Suprapubic skin (tissue), 4 donors: ENCODE measurements at regions not wholly inside any gene's neighbourhood (a gene's known extent, or its start where the extent isn't known, plus 50 kb on each side); places are given as distances from the start of the nearest gene placed in this dataset.

Source experiments
- DNase-seq, 2 donors: peaks; one replicate each; pipeline ENCODE4 v3.0.0-alpha.2; 2019; ENCODE audit warnings: low spot score in 2 of 2
- H3K27ac ChIP-seq: fragments of 200-600 bp; sonication (generic); one replicate; pipeline ENCODE4 v1.5.1; 2019
- H3K27me3 ChIP-seq: fragments of 200-600 bp; sonication (generic); one replicate; pipeline ENCODE4 v1.5.1; 2019
- H3K36me3 ChIP-seq: fragments of 200-600 bp; sonication (generic); one replicate; pipeline ENCODE4 v1.5.1; 2019
- H3K4me1 ChIP-seq: fragments of 200-600 bp; sonication (generic); one replicate; pipeline ENCODE4 v1.5.1; 2019
- H3K4me3 ChIP-seq: fragments of 200-600 bp; sonication (generic); one replicate; pipeline ENCODE4 v1.5.1; 2019; ENCODE audit warnings: mild to moderate bottlenecking
- H3K9me3 ChIP-seq: fragments of 200-600 bp; sonication (generic); one replicate; pipeline ENCODE4 v1.5.1; 2019
- EP300 ChIP-seq: sonication (generic); formaldehyde crosslinking; IDR thresholded peaks from one replicate; pipeline ENCODE4 v1.6.1; 2017; ENCODE audit warnings: antibody characterized with exemption
- POLR2A ChIP-seq, 2 donors: fragments of 450-650 bp; IDR thresholded peaks; one replicate each; pipeline ENCODE4 v1.6.1; 2017; ENCODE audit warnings: antibody characterized with exemption in 2 of 2, mild to moderate bottlenecking in 2 of 2, moderate library complexity in 2 of 2
- POLR2AphosphoS5 ChIP-seq, 3 donors: sonication (generic); formaldehyde crosslinking; IDR thresholded peaks; one replicate each; pipeline ENCODE4 v1.6.1; 2017; ENCODE audit warnings: antibody characterized with exemption in 3 of 3
- WGBS: methylation state at CpG from one replicate; pipeline ENCODE4 v1.1.5; 2018; 5-methylcytosine and 5-hydroxymethylcytosine counted together
- TF ChIP-seq, protein P1 (sequence below), 2 donors: fragments of 200-600 bp in 1 of 2; fragments of 450-650 bp in 1 of 2; sonication (generic) in 1 of 2; IDR thresholded peaks; one replicate each; pipeline ENCODE4 v1.5.1; 2016 to 2019; ENCODE audit warnings: antibody characterized with exemption in 2 of 2, mild to moderate bottlenecking in 1 of 2, moderate library complexity in 1 of 2

- no peak overlapping the region for H3K4me3 ChIP-seq
- 92% methylated on average over 5 of the region's 6 CpGs for WGBS
- no peak for DNase-seq
- no peaks in the 10 kb centered on the region for H3K27me3 ChIP-seq
- H3K27ac ChIP-seq = no peak overlapping the region
- no peaks in the 10 kb centered on the region for H3K36me3 ChIP-seq
- H3K9me3 ChIP-seq = peaks cover 16% of the 10 kb centered on the region
- no peaks in the 10 kb centered on the region for H3K4me1 ChIP-seq
- TF ChIP-seq POLR2A (IDR thresholded peaks at IDR 0.05) (no peak), EP300 (no peak), POLR2AphosphoS5 (IDR thresholded peaks at IDR 0.05) (no peak)
- TF ChIP-seq, protein P1, sequence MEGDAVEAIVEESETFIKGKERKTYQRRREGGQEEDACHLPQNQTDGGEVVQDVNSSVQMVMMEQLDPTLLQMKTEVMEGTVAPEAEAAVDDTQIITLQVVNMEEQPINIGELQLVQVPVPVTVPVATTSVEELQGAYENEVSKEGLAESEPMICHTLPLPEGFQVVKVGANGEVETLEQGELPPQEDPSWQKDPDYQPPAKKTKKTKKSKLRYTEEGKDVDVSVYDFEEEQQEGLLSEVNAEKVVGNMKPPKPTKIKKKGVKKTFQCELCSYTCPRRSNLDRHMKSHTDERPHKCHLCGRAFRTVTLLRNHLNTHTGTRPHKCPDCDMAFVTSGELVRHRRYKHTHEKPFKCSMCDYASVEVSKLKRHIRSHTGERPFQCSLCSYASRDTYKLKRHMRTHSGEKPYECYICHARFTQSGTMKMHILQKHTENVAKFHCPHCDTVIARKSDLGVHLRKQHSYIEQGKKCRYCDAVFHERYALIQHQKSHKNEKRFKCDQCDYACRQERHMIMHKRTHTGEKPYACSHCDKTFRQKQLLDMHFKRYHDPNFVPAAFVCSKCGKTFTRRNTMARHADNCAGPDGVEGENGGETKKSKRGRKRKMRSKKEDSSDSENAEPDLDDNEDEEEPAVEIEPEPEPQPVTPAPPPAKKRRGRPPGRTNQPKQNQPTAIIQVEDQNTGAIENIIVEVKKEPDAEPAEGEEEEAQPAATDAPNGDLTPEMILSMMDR (IDR thresholded peaks at IDR 0.05) = no peak
These were observed 237.8 kb upstream of the TLE4 start for GRCh38 chr9:79334001-79334400.

GRCh38 chr9:79334711-79335110 is 237.1 kb upstream of the TLE4 start:
- Histone ChIP-seq H3K4me3 (no peak overlapping the region), H3K27me3 (no peaks in the 10 kb centered on the region), H3K27ac (no peak overlapping the region), H3K9me3 (peaks cover 16% of the 10 kb centered on the region), H3K36me3 (no peaks in the 10 kb centered on the region), H3K4me1 (no peaks in the 10 kb centered on the region)
- DNase-seq = no peak
- TF ChIP-seq EP300 (no peak), POLR2AphosphoS5 (IDR thresholded peaks at IDR 0.05) (no peak), POLR2A (IDR thresholded peaks at IDR 0.05) (no peak)
- TF ChIP-seq, protein P1 (IDR thresholded peaks at IDR 0.05) = no peak
- WGBS = 60% methylated on average over 1 of the region's 1 CpG

DNA sequence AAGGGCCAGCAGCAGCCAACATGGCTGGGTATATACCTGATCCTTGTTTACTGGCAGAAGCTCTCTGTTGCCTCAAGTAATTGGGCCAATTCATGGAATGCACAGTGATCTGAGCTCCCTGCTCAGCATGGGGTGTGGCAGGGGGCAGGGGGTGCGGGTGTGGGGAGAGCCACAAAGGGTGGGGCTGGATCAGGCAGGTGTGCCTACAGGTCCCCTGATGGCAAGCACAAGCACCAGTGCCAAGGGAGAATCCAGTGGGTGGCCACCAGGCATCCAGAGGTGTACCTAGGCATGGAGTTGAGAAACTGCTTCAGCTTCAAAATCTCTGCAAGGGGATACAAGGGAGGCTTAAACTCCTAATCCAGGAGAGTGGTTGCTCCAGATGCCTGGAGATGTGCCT is 235.8 kb upstream of the TLE4 start:
- no CpG with 5 or more reads among the region's 1 CpG for WGBS
- no peak for DNase-seq
- TF ChIP-seq EP300 = no peak
- TF ChIP-seq POLR2A (IDR thresholded peaks at IDR 0.05) = no peak
- TF ChIP-seq POLR2AphosphoS5 (IDR thresholded peaks at IDR 0.05) = no peak
- TF ChIP-seq, protein P1 (IDR thresholded peaks at IDR 0.05) = no peak
- Histone ChIP-seq H3K9me3 (peaks cover 16% of the 10 kb centered on the region), H3K4me3 (no peak overlapping the region), H3K27me3 (no peaks in the 10 kb centered on the region), H3K4me1 (no peaks in the 10 kb centered on the region), H3K27ac (no peak overlapping the region), H3K36me3 (no peaks in the 10 kb centered on the region)

- no peaks in the 10 kb centered on the region for H3K27me3 ChIP-seq
- no peak overlapping the region for H3K27ac ChIP-seq
- peaks cover 7% of the 10 kb centered on the region for H3K9me3 ChIP-seq
- TF ChIP-seq POLR2A (IDR thresholded peaks at IDR 0.05) (no peak), POLR2AphosphoS5 (IDR thresholded peaks at IDR 0.05) (no peak), EP300 (no peak)
- TF ChIP-seq, protein P1 (IDR thresholded peaks at IDR 0.05) = no peak
- no peak overlapping the region for H3K4me3 ChIP-seq
- DNase-seq = no peak
- no peaks in the 10 kb centered on the region for H3K4me1 ChIP-seq
- no peaks in the 10 kb centered on the region for H3K36me3 ChIP-seq
- WGBS = 53% methylated on average over 6 of the region's 6 CpGs
These were observed 230.2 kb upstream of the TLE4 start for GRCh38 chr9:79341561-79341960.

DNA sequence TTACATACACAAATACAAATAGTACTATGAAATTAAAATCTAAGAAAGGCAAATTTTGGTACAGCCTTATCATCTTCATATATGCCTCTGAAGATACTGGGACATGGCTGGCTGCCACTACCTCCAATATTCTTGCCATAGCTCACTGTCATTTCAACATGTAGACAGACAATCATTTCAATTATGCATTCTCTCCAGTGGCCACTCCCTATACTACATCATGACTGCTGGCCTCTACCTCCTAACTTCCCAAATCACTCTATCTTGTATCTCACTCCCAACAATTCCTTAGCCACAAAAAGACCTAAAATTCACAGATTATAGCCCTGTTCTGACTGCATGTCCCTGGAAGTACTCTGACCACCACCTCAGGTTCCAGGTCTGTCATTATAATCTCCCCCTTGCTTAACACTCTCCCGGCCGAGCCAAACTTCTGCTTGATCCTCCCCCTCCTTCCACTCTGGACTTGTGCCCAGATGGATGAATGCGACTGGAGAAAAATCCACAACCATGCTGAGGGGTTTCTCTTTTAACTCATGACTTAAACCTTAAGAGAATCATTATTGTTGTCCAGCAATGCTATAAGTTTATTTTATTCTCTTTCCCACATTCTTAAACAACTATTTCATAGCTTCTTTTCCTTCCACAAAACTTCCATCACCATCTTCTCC is 225.3 kb upstream of the TLE4 start:
- H3K4me1 ChIP-seq = no peaks in the 10 kb centered on the region
- 30% methylated on average over 3 of the region's 3 CpGs for WGBS
- no peaks in the 10 kb centered on the region for H3K36me3 ChIP-seq
- no peak overlapping the region for H3K27ac ChIP-seq
- DNase-seq = no peak
- H3K27me3 ChIP-seq = no peaks in the 10 kb centered on the region
- TF ChIP-seq, protein P1 (IDR thresholded peaks at IDR 0.05) = no peak
- TF ChIP-seq POLR2A (IDR thresholded peaks at IDR 0.05) = no peak
- no peak for TF ChIP-seq POLR2AphosphoS5 (IDR thresholded peaks at IDR 0.05)
- no peak for TF ChIP-seq EP300
- H3K9me3 ChIP-seq = no peaks in the 10 kb centered on the region
- no peak overlapping the region for H3K4me3 ChIP-seq
